ENCODE measurements at regions not wholly inside any gene's neighbourhood (a gene's known extent, or its start where the extent isn't known, plus 50 kb on each side); places are given as distances from the start of the nearest gene placed in this dataset.

- peak; percentile 41 for ATAC-seq (ENCODE audit: low FRiP score)
Observed at GRCh38 chr4:127284236-127284635, 348.5 kb upstream of the INTU start.

GRCh38 chr4:127291316-127291715 lies 341.4 kb upstream of the INTU start:
- DNase-seq (ENCODE audit: low spot score) (no peak), ATAC-seq (ENCODE audit: low FRiP score) (no peak)
- no peak for TF ChIP-seq CTCF (IDR thresholded peaks at IDR 0.05)

More at GRCh38 chr4:127284236-127284635, 348.5 kb upstream of the INTU start:
- no peak for DNase-seq (ENCODE audit: low spot score)
- TF ChIP-seq CTCF (IDR thresholded peaks at IDR 0.05) = no peak

- ATAC-seq (ENCODE audit: low FRiP score) = no peak
- TF ChIP-seq CTCF (IDR thresholded peaks at IDR 0.05) = no peak
Observed at GRCh38 chr4:127293496-127293895, 339.3 kb upstream of the INTU start.

GRCh38 chr4:127304356-127304755 lies 328.4 kb upstream of the INTU start:
- ATAC-seq (ENCODE audit: low FRiP score) = no peak
- no peak for DNase-seq (ENCODE audit: low spot score)
- TF ChIP-seq CTCF (IDR thresholded peaks at IDR 0.05) = no peak

More at GRCh38 chr4:127293496-127293895, 339.3 kb upstream of the INTU start:
- DNase-seq (ENCODE audit: low spot score) = no peak

- no peak for ATAC-seq (ENCODE audit: low FRiP score)
- DNase-seq (ENCODE audit: low spot score) = no peak
- TF ChIP-seq CTCF (IDR thresholded peaks at IDR 0.05) = no peak
Observed at GRCh38 chr4:127307996-127308395, 324.8 kb upstream of the INTU start.

GRCh38 chr4:127309369-127310102 lies 323.2 kb upstream of the INTU start:
- TF ChIP-seq CTCF (IDR thresholded peaks at IDR 0.05) = no peak
- no peak for DNase-seq (ENCODE audit: low spot score)
- no peak for ATAC-seq (ENCODE audit: low FRiP score)

GRCh38 chr4:127311371-127311770 lies 321.4 kb upstream of the INTU start:
- DNase-seq (ENCODE audit: low spot score) = no peak
- TF ChIP-seq CTCF (IDR thresholded peaks at IDR 0.05) = no peak
- no peak for ATAC-seq (ENCODE audit: low FRiP score)

Measured in omental fat pad (tissue), 3 donors.